ENCODE measurements at regions not wholly inside any gene's neighbourhood (a gene's known extent, or its start where the extent isn't known, plus 50 kb on each side); places are given as distances from the start of the nearest gene placed in this dataset.
"Not testable (repeated sequence)": the region's sequence is repeated elsewhere in the genome, so short reads cannot be mapped to it uniquely, and the experiment has no call there.

GRCh38 chr13:31518645-31519044 lies 220.7 kb upstream of the RXFP2 start:
- no peak for DNase-seq (ENCODE audit: low read depth)

GRCh38 chr13:31521435-31521834 lies 217.9 kb upstream of the RXFP2 start:
- DNase-seq (ENCODE audit: low read depth) = no peak

DNA sequence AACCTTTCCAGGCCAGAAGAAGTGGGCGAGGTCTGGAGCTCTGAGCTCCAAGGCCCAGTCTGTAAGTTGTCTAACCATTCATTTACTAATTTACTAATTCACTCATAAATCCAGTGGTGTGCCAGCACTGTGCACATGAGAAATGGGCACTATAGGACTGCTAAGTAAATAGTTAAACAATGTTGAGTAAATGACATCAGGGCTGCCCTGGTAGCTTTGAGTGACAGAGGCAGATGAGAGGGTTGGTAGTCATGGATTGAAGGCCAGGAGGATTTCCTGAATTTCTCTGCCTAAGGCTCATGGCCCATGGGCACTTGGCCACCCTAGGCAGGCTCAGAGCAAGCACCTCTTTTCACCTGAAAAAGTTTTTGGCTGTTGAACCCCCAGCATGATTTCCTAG lies 216.9 kb upstream of the RXFP2 start:
- no peak for DNase-seq (ENCODE audit: low read depth)

- DNase-seq (ENCODE audit: low read depth) = no peak
Observed at GRCh38 chr13:31528176-31528575, 211.2 kb upstream of the RXFP2 start.

DNA sequence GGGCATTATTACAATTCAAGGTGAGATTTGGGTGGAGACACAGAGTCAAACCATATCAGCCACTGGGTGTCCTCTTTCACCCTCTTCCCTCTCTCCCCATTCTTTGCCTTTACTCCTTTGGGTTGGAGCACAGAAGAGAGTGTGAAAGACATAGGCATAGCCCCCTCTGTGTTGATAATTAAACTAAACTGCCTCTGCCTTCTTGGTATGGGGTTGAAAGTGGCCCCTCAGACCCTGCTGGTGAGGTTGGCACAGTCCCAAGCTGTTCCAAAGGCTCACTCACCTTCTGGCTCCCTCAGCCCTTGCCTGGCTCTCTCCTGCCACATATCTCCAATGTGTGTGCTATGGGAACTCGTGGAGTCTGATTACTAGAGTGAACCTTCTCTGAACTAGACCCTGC lies 210.6 kb upstream of the RXFP2 start:
- no peak for DNase-seq (ENCODE audit: low read depth)

- no peak for DNase-seq (ENCODE audit: low read depth)
Observed at GRCh38 chr13:31530922-31531321, 208.4 kb upstream of the RXFP2 start.

DNA sequence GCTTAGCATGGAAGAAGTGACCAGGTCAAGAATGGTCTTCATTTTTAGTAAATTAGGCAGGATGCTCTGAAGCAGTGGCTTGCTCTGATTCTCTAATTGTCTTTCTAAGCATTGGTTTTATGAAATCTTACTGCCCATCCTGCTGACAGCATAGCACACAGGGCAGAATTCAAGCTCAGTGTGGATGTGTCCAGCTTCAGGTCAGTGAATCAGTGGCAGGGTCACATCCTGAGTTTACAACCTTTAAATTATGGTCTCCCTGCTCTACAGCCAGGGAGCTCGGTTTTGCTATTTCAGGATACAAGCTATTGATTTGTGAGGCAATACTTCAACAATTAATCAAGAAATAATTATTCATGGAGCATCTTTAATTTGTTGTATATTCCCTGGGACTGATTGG lies 202.3 kb upstream of the RXFP2 start:
- no peak for DNase-seq (ENCODE audit: low read depth)

- peak; percentile 42 for DNase-seq (ENCODE audit: low read depth)
Observed at GRCh38 chr13:31538067-31539042, 201.0 kb upstream of the RXFP2 start.

DNA sequence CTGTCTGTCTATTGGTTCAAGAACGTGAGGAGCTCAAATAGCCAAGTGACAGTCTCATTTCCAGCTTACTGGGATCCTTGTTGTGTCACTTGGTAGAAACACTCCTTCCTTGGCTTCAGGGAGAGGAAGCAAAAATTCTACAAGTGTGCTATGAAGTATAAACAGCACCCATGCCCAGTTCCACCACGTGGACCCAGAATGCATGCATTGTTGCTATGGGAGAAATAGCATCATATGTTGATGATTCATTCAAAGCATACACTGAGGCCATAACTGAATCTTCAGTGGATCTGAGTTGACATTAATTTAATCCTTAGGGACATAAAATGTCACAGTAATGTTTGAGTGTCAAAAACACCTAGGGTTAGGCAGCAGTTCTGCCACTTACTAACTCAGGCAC lies 199.0 kb upstream of the RXFP2 start:
- no peak for DNase-seq (ENCODE audit: low read depth)

- DNase-seq (ENCODE audit: low read depth) = no peak
Observed at GRCh38 chr13:31543190-31543589, 196.1 kb upstream of the RXFP2 start.

DNA sequence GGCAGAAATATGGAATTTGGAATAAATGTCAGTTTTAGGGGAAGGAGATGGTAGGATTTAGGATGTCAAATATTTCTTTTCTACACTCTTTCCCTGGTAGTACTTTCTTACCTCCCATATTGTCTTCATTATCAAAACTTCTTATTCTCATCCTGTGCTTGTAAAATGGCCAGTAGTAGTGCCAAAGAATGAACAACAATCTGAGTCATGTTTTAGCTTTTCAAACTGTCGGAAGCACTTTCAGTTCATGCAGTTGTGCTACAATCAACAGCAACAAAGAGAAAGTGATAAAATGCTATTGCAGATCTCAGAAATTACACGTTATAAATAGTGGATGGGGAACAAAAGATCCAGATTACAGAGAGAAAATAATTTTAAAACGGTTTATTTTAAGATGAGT lies 193.7 kb upstream of the RXFP2 start:
- DNase-seq (ENCODE audit: low read depth) = no peak

GRCh38 chr13:31556376-31556775 lies 182.9 kb upstream of the RXFP2 start:
- peak; percentile 53 for DNase-seq (ENCODE audit: low read depth)

DNA sequence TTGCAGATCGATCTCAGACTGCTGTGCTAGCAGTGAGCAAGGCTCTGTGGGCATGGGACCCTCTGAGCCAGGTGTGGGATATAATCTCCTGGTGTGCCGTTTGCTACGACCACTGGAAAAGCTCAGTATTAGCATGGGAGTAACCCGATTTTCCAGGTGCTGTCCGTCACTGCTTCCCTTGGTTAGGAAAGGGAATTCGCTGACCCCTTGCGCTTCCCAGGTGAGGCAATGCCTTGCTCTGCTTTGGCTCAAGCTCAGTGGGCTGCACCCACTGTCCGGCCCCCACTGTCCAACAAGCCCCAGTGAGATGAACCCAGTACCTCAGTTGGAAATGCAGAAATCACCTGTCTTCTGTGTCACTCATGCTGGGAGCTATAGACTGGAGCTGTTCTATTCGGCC lies 155.1 kb upstream of the RXFP2 start:
- DNase-seq (ENCODE audit: low read depth) = not testable (repeated sequence)

GRCh38 chr13:31587698-31588266 lies 151.5 kb upstream of the RXFP2 start:
- DNase-seq (ENCODE audit: low read depth) = no peak

DNA sequence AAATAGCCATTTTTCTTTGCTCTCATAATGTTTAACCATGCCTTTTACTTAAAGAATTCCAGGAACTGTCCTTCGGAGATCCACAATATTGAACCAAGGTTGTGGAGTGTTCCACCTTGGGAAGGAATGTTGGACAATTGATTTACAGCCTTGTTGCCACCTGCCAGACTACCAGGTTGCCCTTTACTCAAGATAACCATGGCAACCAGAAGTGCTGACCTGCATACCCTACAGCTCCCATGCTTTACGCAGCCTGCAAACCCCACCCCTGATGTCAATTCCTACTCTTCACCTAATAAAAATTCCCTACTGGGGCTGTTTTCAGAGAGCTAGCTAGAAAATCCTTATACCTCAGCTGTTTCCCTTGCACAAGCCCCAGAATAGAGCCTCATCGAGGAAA lies 151.0 kb upstream of the RXFP2 start:
- no peak for DNase-seq (ENCODE audit: low read depth)

DNA sequence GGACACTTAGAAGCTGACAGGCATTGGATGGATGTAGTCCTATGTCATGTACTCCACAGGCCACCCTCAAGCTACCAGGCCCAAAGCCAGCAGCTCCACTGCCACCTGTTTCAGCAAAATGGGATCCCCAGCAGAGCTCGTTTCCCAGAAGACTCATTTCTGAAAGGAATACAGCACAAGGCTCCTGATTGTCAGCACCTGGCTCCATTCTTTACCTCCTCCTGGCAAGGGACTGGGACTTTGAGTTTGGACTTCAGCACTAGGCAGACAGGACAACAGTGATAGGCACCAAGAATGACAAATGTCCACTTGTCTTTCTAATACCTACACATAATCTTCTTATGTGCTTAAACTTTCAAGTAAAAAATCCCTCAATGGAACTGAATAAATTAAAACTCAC lies 150.4 kb upstream of the RXFP2 start:
- DNase-seq (ENCODE audit: low read depth) = no peak

- DNase-seq (ENCODE audit: low read depth) = no peak
Observed at GRCh38 chr13:31591642-31592233, 147.6 kb upstream of the RXFP2 start.

DNA sequence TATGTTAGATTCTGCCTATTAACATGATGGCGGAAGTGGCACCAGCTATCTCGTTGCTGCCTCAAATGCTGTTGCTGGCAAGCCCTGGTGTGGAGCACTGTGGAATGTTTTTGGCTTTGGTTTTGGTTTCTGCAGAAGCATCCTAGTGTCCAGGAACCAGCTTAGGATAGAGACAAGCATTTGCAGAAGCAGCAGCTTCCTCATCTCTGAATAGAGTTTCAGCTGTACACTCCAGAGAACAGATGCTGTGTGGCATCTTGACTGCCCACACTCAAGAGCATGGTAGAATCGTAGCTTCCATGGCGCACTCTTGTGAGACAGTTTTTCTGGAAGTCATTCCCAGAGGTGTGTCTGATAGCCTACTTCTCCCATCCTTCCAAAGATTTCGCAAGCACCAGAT lies 145.3 kb upstream of the RXFP2 start:
- no peak for DNase-seq (ENCODE audit: low read depth)

GRCh38 chr13:31595563-31595962 lies 143.8 kb upstream of the RXFP2 start:
- no peak for DNase-seq (ENCODE audit: low read depth)

- no peak for DNase-seq (ENCODE audit: low read depth)
Observed at GRCh38 chr13:31598990-31599389, 140.3 kb upstream of the RXFP2 start.

GRCh38 chr13:31605076-31605860 lies 134.1 kb upstream of the RXFP2 start:
- no peak for DNase-seq (ENCODE audit: low read depth)

GRCh38 chr13:31607531-31607930 lies 131.8 kb upstream of the RXFP2 start:
- DNase-seq (ENCODE audit: low read depth) = not testable (repeated sequence)

Measured in HS-27A (cell line).